HK-2 (cell line): ENCODE measurements at regions not wholly inside any gene's neighbourhood (a gene's known extent, or its start where the extent isn't known, plus 50 kb on each side); places are given as distances from the start of the nearest gene placed in this dataset.
"Not testable (repeated sequence)": the region's sequence is repeated elsewhere in the genome, so short reads cannot be mapped to it uniquely, and the experiment has no call there.

Source experiments
- DNase-seq: peaks from one replicate; pipeline ENCODE4 v3.0.0-alpha.2; 2018; ENCODE audit not compliant: unreplicated experiment

- no peak for DNase-seq
These were observed 51.2 kb downstream of the OR13H1 start for GRCh38 chrX:131595120-131595519.

DNA sequence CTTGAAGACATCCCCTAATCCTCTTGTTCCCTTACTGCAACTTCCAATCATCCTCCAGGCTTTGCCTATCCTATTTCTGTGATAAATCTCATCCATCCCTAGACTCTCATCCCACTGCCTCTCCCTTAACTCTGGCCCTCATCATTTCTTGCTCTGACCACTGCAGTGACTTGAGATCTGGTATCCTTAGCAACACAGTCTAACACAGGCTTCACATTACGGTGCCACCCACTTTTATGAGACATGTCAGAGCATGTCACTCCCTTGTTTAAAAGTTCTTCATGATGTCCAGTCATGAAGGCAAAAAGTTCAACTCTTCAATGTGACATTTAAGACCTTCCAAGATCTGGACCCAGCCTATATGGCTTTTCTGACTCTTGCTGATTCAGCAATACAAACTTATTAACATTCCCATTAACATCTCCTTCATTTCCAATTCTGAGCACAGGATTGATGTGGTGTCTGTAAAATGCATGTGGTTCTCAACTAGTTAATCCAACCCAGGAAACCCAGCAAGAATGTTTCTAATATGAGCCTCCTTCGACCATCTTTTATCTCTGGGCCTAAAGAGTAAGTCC lies 64.0 kb downstream of the OR13H1 start:
- DNase-seq: no peak

DNA sequence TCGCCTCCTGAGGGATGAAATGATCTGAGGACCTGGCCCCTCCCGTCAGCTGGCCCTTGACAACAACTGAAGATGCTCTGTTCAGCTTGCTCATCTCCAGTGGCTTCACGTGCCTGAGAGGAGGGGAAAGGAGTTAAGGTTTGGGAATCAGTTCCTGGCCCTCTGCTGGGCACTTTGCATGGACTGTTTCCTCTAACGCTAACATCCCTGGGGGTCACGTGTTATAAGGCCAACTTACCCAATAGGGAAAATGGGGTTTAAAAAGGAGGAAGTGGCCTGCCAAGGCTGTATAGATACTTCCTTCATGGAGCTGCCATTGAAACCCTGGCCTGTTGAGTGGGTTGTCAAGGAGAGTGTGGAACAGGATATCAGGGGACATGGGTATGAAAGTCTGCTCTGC lies 65.6 kb downstream of the OR13H1 start:
- no peak for DNase-seq

GRCh38 chrX:131613260-131613659 lies 69.4 kb downstream of the OR13H1 start:
- no peak for DNase-seq

DNA sequence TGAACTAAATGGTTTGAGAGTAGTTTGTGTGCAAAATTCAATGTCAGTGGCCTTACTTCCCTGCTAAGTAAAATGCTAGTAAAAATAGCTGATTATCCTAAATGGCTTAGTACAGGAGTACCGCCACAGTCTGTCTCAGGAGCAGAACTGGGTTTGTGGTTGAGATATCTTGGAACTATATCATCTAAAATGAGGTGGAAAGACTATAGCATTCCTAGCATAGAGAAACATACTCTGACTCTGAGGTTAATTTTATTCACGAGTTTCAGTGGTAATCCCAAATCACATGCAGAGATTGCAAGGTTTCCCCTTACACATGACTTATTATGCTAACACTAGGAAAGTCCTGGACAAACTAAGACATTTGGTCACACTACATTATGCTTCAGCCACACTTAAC lies 70.4 kb downstream of the OR13H1 start:
- no peak for DNase-seq

DNA sequence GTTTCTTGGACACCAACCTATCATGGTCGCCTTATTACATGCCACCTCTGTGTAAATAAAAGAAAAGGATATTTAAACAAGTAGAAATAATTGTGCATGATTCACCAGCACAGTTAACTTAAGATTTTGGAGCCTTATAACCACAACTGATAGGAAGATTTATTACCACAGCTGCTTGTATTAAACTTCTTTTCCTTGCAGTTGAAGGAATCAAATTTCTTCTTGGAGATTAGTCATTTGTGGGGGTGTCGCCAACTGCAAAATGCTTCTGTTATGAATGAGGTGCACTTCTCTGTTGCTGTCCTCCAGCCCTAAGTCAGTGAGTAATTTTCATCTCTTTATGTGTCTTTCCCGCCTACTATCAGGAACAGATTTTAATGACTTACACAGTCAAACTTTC lies 73.3 kb downstream of the OR13H1 start:
- DNase-seq: no peak

- DNase-seq: no peak
These were observed 77.8 kb downstream of the OR13H1 start for GRCh38 chrX:131621650-131622049.

DNA sequence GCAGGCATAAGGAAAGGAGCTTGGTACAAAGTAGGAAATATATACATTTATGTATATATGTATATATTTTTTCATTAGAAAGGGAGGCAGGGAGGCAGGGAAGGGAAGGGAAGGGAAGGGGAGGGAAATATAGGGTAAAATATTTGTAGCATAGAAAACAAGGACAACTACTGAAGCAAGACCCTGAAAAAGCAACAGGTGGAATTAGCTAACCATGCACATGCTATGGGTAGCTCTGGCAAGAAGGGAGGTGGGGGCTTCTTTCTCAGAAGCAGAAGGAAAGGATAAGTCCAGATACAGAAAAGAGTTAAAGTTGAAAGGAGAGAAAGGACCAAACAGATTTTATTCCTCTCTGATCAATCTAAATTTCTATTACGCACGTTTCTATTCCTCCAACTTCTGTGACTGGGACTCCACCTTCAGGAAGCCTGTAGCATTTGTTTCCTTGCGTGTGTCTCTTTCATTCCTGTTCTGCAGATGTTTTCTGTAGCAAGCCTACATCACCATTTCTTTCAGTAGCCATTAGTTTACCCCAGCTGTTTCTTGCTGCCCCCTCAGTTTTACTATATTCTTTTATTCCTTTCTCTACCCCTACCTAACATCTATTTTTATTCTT lies 82.9 kb downstream of the OR13H1 start:
- DNase-seq: no peak

- no peak for DNase-seq
These were observed 86.7 kb downstream of the OR13H1 start for GRCh38 chrX:131630534-131630933.

DNA sequence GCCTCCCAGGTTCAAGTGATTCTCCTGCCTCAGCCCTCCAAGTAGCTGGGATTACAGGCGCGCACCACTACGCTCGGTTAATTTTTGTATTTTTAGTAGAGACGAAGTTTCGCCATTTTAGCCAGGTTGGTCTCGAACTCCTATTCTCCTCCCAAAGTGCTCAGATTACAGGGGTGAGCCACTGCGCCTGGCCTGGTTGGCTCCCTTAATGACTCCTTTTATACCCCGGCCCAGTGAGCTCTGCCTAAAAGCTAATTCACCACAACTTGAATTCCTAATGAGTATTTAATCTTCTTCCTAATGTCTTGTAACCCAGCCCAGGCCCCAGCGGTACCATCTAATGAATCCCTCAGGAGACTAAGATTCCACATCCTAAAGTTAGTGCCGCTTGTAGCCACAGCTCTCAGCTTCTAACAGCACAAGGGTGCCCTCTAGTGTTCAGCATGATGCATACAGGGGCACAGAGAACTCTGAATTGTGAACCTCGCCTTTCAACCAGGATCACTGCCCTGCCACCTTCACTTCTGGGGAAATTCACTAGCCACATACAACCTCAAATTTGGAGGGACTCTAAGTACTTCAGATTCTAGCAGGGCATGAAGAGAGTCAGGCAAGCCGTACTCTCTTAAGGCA lies 89.5 kb downstream of the OR13H1 start:
- peak; percentile 38 for DNase-seq

- no peak for DNase-seq
These were observed 91.0 kb downstream of the OR13H1 start for GRCh38 chrX:131634900-131635299.

- no peak for DNase-seq
These were observed 102.2 kb downstream of the OR13H1 start for GRCh38 chrX:131646106-131646505.

GRCh38 chrX:131649741-131650140 lies 105.9 kb downstream of the OR13H1 start:
- DNase-seq: no peak

DNA sequence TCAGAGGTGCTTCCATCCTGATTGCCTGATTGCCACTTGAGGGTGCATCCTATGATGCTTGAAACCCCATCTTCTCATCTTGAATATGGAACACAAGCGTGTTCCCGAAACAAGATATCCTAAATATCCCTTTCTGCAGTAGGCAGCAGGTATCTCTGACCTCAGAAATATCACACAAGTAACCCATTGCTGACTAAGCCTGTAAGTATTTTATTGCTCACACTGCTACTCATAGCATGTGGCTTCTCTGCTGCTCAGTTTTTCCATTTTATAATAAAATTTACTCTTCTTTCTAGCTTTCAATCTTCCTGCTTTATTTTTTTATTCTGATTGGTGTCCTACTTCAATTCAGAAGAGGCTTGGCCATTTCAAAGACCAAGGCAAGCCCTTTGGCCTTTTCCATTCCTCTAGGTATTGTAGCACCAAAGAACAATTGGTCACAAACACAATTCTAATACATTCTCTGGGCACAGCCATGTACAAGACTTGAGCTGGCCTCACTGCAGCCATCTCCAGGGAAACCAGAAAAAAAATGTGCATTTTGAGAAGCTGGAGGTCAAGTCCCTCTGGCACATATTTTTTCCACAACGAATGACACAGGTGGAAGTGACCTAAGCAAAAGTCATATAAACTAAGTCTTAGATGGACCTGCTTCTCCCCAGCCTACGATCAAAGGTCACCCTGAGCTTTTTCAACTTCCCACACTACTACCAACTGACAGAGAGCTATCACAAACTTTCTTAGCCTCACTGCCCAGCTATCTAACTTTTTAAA lies 107.0 kb downstream of the OR13H1 start:
- no peak for DNase-seq

DNA sequence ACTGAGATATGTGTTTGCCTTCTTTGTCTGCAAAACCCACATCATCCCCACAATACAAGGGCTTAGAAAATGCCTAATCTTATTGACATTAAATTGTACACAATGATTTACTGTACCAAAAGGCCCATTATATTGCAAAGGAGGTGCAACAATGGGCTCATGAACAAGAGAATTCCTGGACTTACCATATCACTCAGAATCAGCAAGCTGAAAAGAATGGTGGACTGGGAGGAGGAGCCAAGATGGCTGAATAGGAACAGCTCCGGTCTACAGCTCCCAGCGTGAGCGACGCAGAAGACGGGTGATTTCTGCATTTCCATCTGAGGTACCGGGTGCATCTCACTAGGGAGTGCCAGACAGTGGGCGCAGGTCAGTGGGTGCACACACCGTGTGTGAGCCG lies 119.9 kb downstream of the OR13H1 start:
- DNase-seq: not testable (repeated sequence)

DNA sequence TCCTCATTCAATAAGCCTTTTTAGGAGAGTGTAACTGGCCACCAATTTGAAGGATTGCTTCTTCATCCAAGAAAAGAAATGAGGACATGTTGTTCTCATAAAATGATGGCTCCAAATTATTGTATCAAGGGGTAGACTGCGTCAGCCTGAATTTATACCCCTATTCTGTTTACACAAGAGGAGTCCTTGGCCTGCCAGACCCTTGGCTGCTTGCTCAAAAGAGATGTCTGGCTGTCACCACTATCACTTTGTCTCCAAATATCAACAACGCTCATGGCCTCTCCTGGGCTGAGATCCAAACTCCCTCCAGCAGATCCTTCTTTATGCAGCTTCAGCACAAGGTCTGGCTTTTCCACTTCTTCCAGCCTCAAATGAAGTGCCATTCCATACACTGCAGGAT lies 127.9 kb downstream of the OR13H1 start:
- DNase-seq: no peak

- no peak for DNase-seq
These were observed 131.8 kb downstream of the OR13H1 start for GRCh38 chrX:131675596-131676194.

GRCh38 chrX:131677655-131678628 lies 134.1 kb downstream of the OR13H1 start:
- peak; percentile 31 for DNase-seq

DNA sequence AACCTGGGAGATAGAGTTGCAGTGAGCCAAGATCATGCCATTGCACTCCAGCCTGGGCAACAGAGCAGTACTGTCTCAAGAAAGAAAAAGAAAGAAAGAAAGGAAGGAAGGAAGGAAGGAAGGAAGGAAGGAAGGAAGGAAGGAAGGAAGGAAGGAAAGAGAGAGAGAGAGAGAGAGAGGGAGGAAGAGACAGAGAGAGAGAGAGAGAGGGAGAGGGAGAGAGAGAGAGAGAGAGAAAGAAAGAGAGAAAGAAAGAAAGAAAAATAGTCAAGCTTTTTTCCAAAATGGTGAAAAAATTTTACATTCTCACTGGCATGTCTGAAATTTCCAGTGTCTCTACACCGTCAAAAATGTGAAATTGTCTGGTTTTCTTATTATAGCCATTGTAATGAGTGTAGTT lies 138.9 kb downstream of the OR13H1 start:
- not testable (repeated sequence) for DNase-seq

DNA sequence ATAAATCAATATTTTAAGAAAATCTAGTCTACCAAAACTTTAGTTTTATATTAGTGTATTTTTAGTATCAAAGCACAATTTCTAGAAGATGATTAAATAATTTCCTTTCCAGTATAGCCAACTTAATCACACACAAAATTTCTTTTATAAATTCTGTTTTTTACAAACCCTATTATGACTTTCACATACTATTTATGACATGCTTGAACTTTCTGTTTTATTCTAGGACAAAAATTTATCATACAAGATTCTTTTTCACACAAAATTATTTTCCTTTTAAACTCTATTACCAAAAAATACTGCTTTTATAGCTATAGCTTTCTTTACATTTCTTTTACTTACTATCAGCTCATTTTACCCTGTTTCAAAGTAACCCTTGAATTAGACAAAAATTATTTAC lies 149.5 kb downstream of the OR13H1 start:
- DNase-seq: no peak

DNA sequence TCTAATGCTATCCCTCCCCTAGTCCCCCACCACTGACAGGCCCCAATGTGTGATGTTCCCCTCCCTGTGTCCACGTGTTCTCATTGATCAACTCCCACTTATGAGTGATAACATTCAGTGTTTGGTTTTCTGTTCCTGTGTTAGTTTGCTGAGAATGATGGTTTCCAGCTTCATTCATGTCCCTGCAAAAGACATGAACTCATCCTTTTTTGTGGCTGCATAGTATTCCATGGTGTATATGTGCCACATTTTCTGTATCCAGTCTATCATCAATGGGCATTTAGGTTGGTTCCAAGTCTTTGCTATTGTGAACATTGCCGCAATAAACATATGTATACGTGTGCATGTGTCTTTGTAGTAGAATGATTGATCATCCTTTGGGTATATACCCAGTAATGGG lies 153.1 kb downstream of the OR13H1 start:
- not testable (repeated sequence) for DNase-seq
